GM23248 (cell line): ENCODE measurements at regions not wholly inside any gene's neighbourhood (a gene's known extent, or its start where the extent isn't known, plus 50 kb on each side); places are given as distances from the start of the nearest gene placed in this dataset.

ENCODE experiments used
- DNase-seq: peaks from one replicate; pipeline ENCODE4 v3.0.0-alpha.2; 2015
- H2AFZ ChIP-seq: fragments of 200-600 bp; sonication (generic); 2 replicates; pipeline ENCODE4 v1.6.1; 2016; ENCODE audit warnings: antibody characterized with exemption
- H3F3A ChIP-seq: fragments of 200-600 bp; sonication (generic); 2 replicates; pipeline ENCODE4 v1.6.1; 2016; ENCODE audit warnings: mild to moderate bottlenecking, antibody characterized with exemption, mixed run types; ENCODE audit not compliant: insufficient read depth
- H3K27ac ChIP-seq: fragments of 200-600 bp; sonication (generic); 2 replicates; pipeline ENCODE4 v1.5.1; 2016; ENCODE audit warnings: mild to moderate bottlenecking
- H3K27me3 ChIP-seq: fragments of 200-600 bp; sonication (generic); replicated peaks from 2 replicates; pipeline ENCODE4 v1.6.1; 2016; ENCODE audit warnings: mild to moderate bottlenecking; ENCODE audit not compliant: insufficient read depth
- H3K36me3 ChIP-seq: fragments of 200-600 bp; sonication (generic); 2 replicates; pipeline ENCODE4 v1.6.1; 2016; ENCODE audit warnings: low read depth, mild to moderate bottlenecking
- H3K4me1 ChIP-seq: fragments of 200-600 bp; sonication (generic); 2 replicates; pipeline ENCODE4 v1.6.1; 2016; ENCODE audit warnings: mild to moderate bottlenecking; ENCODE audit not compliant: insufficient read depth
- H3K4me2 ChIP-seq: fragments of 200-600 bp; sonication (generic); one replicate; pipeline ENCODE4 v1.6.1; 2016; ENCODE audit warnings: mild to moderate bottlenecking; ENCODE audit not compliant: unreplicated experiment
- H3K4me3 ChIP-seq: fragments of 200-600 bp; sonication (generic); 2 replicates; pipeline ENCODE4 v1.5.1; 2016; ENCODE audit warnings: mild to moderate bottlenecking
- H3K79me2 ChIP-seq: fragments of 200-600 bp; sonication (generic); 2 replicates; pipeline ENCODE4 v1.6.1; 2016; ENCODE audit warnings: mild to moderate bottlenecking; ENCODE audit not compliant: insufficient read depth
- H3K9ac ChIP-seq: fragments of 200-600 bp; sonication (generic); 2 replicates; pipeline ENCODE4 v1.6.1; 2016; ENCODE audit warnings: mild to moderate bottlenecking
- H3K9me2 ChIP-seq: fragments of 200-600 bp; sonication (generic); 2 replicates; pipeline ENCODE4 v1.6.1; 2016; ENCODE audit warnings: mixed run types, mild to moderate bottlenecking, moderate library complexity; ENCODE audit not compliant: insufficient read depth
- H3K9me3 ChIP-seq: fragments of 200-600 bp; sonication (generic); one replicate; pipeline ENCODE4 v1.6.1; 2017; ENCODE audit warnings: low read depth
- H4K20me1 ChIP-seq: fragments of 200-600 bp; sonication (generic); 2 replicates; pipeline ENCODE4 v1.6.0; 2016; ENCODE audit not compliant: insufficient read depth
- EZH2 ChIP-seq: fragments of 200-600 bp; sonication (generic); IDR thresholded peaks from 2 replicates; pipeline ENCODE4 v1.6.1; 2018; ENCODE audit warnings: antibody characterized with exemption, mild to moderate bottlenecking; ENCODE audit not compliant: insufficient read depth, poor library complexity, severe bottlenecking
- EZH2phosphoT487 ChIP-seq: fragments of 200-600 bp; sonication (generic); IDR thresholded peaks from 2 replicates; pipeline ENCODE4 v1.6.1; 2018; ENCODE audit warnings: antibody characterized with exemption, moderate library complexity, mild to moderate bottlenecking, low read depth; ENCODE audit not compliant: insufficient read depth
- WGBS, 2 experiments: methylation state at CpG; one replicate each; pipeline ENCODE4 v1.1.6; 2015 to 2017; ENCODE audit warnings: low lambda C conversion rate in 2 of 2, low coverage in 1 of 2; ENCODE audit errors: missing lambda C conversion rate in 2 of 2; 5-methylcytosine and 5-hydroxymethylcytosine counted together
- in situ Hi-C: fragments of 300-500 bp; cut with MboI; formaldehyde crosslinking; loops from 2 replicates; pipeline ENCODE4 v1.15.0; 2020

DNA sequence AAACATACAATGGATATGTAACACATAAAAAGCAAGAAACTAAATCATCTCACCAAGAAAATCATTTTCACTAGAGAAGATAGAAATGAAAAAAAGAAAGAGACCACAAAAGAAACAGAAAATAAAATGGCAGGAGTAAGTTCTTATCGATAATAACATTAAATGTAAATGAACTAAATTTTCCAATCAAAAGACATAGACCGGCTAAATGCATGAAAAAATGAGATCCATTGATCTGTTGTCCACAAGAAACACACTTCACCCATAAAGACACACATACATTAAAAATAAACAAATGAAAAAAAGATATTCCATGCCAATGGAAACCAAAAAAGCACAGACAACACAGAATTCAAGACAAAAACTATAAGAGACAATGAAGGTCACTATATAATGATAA, 1771.9 kb downstream of the SI start:
- H3K9me2 ChIP-seq = no peaks in the 10 kb centered on the region
- H3K9me3 ChIP-seq = no peaks in the 10 kb centered on the region
- 51 to 61% methylated on average over 2 of the region's 2 CpGs for WGBS, 2 experiments
- no peak overlapping the region for H3K4me2 ChIP-seq
- H3K9ac ChIP-seq = no peak overlapping the region
- no peaks in the 10 kb centered on the region for H3K36me3 ChIP-seq
- no peaks in the 10 kb centered on the region for H3K79me2 ChIP-seq
- H4K20me1 ChIP-seq = no peaks in the 10 kb centered on the region
- no peak overlapping the region for H3K27ac ChIP-seq
- TF ChIP-seq EZH2 (no peak), EZH2phosphoT487 (no peak)
- no peak overlapping the region for H3K4me3 ChIP-seq
- H3K4me1 ChIP-seq = no peaks in the 10 kb centered on the region
- in situ Hi-C loops = no loop called here
- DNase-seq = no peak
- no peaks in the 10 kb centered on the region for H3K27me3 ChIP-seq
- no peaks in the 10 kb centered on the region for H3F3A ChIP-seq
- no peak overlapping the region for H2AFZ ChIP-seq

DNA sequence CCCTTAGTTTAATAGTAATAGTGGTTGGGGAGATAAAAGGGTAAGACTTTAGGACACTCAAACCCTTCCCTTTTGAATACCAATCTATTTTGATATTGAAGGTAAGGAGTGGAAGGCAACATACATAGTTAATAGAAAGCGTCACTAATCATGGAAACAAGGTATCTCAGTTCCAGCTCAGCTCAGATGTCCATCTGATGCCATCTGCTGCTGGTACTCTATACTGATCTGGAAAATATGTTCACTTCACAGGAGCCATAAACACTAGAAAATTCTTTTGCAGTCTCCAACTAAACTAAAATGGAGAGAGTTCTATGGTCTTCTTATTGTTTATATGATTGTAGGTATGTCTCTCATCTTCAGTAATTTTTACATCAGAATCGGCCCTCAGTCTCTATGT, 1777.1 kb downstream of the OTOL1 start:
- Histone ChIP-seq H3K4me3 (no peak overlapping the region), H3K27ac (no peak overlapping the region), H3K9ac (no peak overlapping the region), H3K9me2 (no peaks in the 10 kb centered on the region), H3K27me3 (no peaks in the 10 kb centered on the region), H3K36me3 (no peaks in the 10 kb centered on the region), H3F3A (no peaks in the 10 kb centered on the region), H2AFZ (no peak overlapping the region), H3K4me1 (no peaks in the 10 kb centered on the region), H3K9me3 (no peaks in the 10 kb centered on the region), H3K4me2 (no peak overlapping the region), H4K20me1 (no peaks in the 10 kb centered on the region), H3K79me2 (no peaks in the 10 kb centered on the region)
- DNase-seq = no peak
- TF ChIP-seq EZH2phosphoT487 (no peak), EZH2 (no peak)
- in situ Hi-C loops = no loop called here
- WGBS, 2 experiments = 3 to 15% methylated on average over 2 of the region's 2 CpGs

DNA sequence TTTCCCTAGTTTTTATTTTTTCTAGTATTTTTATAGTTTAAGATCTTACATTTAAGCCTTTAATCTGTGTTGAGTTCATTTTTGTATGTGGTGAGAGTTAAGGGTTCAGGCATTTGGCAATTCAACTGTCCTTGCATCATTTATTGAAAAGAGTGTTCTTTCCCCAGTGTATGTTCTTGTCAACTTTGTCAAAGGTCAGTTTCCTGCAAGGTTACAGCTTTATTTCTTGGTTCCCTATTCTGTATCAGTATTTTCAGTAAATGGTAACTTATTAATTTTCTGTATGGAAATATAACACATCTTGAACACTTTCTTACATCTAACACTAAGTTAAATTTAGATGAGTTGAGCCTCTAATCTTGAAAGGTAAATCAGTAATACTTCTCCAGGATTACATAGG, 1770.1 kb downstream of the OTOL1 start:
- TF ChIP-seq EZH2phosphoT487 (no peak), EZH2 (no peak)

DNA sequence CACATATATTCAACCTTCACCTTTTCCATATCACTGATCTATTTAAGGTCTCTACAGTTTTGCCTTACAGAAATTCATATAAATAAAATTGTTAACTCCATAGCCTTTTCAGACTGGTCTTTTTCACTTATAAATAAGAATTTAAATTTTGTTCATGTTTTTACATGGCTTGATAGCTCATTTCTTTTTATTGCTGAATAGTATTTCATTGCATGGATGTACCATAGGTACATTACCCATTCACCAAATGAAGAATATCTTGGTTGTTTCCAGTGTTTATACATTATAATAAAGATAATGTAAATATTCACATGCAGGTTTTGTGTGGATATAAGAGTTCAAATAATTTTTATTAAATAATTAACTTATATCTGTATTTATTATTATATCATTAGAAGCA, 1765.0 kb downstream of the OTOL1 start:
- H3K27ac ChIP-seq = no peak overlapping the region
- in situ Hi-C loops = no loop called here
- H3K4me2 ChIP-seq = no peak overlapping the region
- no peak overlapping the region for H3K9ac ChIP-seq
- no peaks in the 10 kb centered on the region for H3K79me2 ChIP-seq
- H3K9me3 ChIP-seq = no peaks in the 10 kb centered on the region
- H3K27me3 ChIP-seq = no peaks in the 10 kb centered on the region
- no peaks in the 10 kb centered on the region for H4K20me1 ChIP-seq
- no peaks in the 10 kb centered on the region for H3K36me3 ChIP-seq
- H3K9me2 ChIP-seq = no peaks in the 10 kb centered on the region
- H3F3A ChIP-seq = no peaks in the 10 kb centered on the region
- H2AFZ ChIP-seq = no peak overlapping the region
- H3K4me1 ChIP-seq = no peaks in the 10 kb centered on the region
- no peak for DNase-seq
- TF ChIP-seq EZH2 (no peak), EZH2phosphoT487 (no peak)
- no peak overlapping the region for H3K4me3 ChIP-seq

More for the DNA sequence above, 1770.1 kb downstream of the OTOL1 start:
- H3F3A ChIP-seq = no peaks in the 10 kb centered on the region
- H3K9ac ChIP-seq = no peak overlapping the region
- no peaks in the 10 kb centered on the region for H3K36me3 ChIP-seq
- H3K27me3 ChIP-seq = no peaks in the 10 kb centered on the region
- no peak overlapping the region for H3K4me3 ChIP-seq
- in situ Hi-C loops = no loop called here
- H3K79me2 ChIP-seq = no peaks in the 10 kb centered on the region
- no peaks in the 10 kb centered on the region for H3K4me1 ChIP-seq
- H3K27ac ChIP-seq = no peak overlapping the region
- DNase-seq = no peak
- H3K9me2 ChIP-seq = no peaks in the 10 kb centered on the region
- no peaks in the 10 kb centered on the region for H3K9me3 ChIP-seq
- no peak overlapping the region for H3K4me2 ChIP-seq
- no peak overlapping the region for H2AFZ ChIP-seq
- H4K20me1 ChIP-seq = no peaks in the 10 kb centered on the region

DNA sequence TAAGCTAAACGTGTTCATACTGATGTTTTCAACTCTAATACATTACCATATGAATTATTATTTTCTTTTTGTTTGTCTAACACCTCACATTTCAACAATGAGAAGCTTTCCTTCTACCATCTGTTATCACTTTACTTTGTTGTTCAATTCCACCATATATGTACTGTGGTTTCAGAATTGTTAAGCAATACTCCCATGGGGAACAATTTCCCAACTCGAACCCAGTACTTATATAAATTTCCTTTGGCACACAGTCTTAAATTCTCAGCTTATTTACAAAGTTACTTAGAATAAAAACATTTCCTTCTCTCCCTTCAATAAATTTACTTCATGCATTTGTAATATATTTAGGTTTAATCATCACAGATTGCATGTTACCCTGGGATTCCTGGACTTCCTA, 1764.4 kb downstream of the OTOL1 start:
- WGBS, 2 experiments = 12 to 16% methylated on average over 2 of the region's 2 CpGs
- no peak overlapping the region for H3K4me2 ChIP-seq
- TF ChIP-seq EZH2 = no peak
- TF ChIP-seq EZH2phosphoT487 = no peak
- H3F3A ChIP-seq = no peaks in the 10 kb centered on the region
- H3K4me3 ChIP-seq = no peak overlapping the region
- H3K4me1 ChIP-seq = no peaks in the 10 kb centered on the region
- H3K9ac ChIP-seq = no peak overlapping the region
- no peaks in the 10 kb centered on the region for H3K79me2 ChIP-seq
- H2AFZ ChIP-seq = no peak overlapping the region
- no peaks in the 10 kb centered on the region for H3K9me3 ChIP-seq
- in situ Hi-C loops = no loop called here
- DNase-seq = no peak
- H3K36me3 ChIP-seq = no peaks in the 10 kb centered on the region
- H3K9me2 ChIP-seq = no peaks in the 10 kb centered on the region
- H3K27me3 ChIP-seq = no peaks in the 10 kb centered on the region
- no peak overlapping the region for H3K27ac ChIP-seq
- H4K20me1 ChIP-seq = no peaks in the 10 kb centered on the region
